PFSK-1 (cell line): ENCODE measurements at regions not wholly inside any gene's neighbourhood (a gene's known extent, or its start where the extent isn't known, plus 50 kb on each side); places are given as distances from the start of the nearest gene placed in this dataset.

ENCODE experiments used
- FOXP2 ChIP-seq: optimal IDR thresholded peaks from 2 replicates; pipeline ENCODE3; 2011; ENCODE audit warnings: borderline replicate concordance, control low read depth, inconsistent platforms; ENCODE audit not compliant: insufficient read depth; ENCODE audit errors: extremely low read length, extremely low read depth
- POLR2AphosphoS5 ChIP-seq: IDR thresholded peaks from 2 replicates; pipeline ENCODE4 v1.6.1; 2012; ENCODE audit warnings: low read depth, mild to moderate bottlenecking, control low read depth, low read length, moderate library complexity
- SIN3A ChIP-seq: IDR thresholded peaks from 2 replicates; pipeline ENCODE4 v1.6.1; 2012; ENCODE audit warnings: mild to moderate bottlenecking, low read length, moderate library complexity, borderline replicate concordance; ENCODE audit not compliant: insufficient read depth
- TAF1 ChIP-seq: IDR thresholded peaks from 2 replicates; pipeline ENCODE4 v1.6.1; 2012; ENCODE audit warnings: low read length, control low read depth, borderline replicate concordance; ENCODE audit not compliant: insufficient read depth
- TF ChIP-seq, protein P1 (sequence below), 2 experiments: IDR thresholded peaks; 2 replicates each; pipeline versions ENCODE4 v1.6.1 to v1.8.0; 2011 to 2012; ENCODE audit warnings: low read depth in 2 of 2, low read length in 2 of 2, control low read depth in 1 of 2, inconsistent platforms in 1 of 2, mild to moderate bottlenecking in 1 of 2, moderate library complexity in 1 of 2; ENCODE audit not compliant: insufficient read depth in 1 of 2

DNA sequence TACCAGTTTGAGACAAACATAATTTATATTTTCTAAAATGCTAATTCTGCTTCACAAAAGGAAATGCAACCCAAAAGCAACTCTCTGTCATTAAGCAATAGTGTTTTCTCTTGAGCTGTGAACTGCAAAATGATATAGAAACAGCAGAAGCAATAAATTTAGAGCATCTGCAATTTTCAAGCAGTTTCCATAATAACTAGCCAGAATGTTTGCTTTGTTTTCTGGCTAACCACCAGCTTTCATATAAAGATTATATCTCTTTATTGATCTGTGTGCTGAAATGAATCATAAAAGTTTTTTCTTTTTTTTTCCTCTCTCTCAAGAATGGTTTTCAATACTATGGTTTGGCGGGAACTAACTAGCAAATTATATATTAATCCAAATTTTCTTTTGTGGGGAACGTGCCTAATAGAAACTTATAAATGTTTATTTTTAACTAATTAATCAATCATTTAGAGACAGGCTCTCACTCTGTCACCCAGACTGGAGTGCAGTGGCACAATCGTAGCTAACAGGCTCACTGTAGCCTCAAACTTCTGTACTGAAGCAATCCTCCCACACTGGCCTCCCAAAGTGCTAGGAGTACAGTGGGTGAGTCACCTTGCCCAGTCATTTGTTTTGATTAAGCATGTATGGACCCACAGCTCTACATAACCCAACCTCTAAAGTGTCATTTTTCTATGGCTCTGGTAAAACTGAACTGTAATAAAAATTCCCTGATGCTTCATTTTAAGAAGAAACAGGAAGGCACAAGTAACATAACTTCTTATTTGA lies 830.1 kb upstream of the MGAT4C start:
- no peak for TF ChIP-seq POLR2AphosphoS5
- no peak for TF ChIP-seq SIN3A
- no peak for TF ChIP-seq TAF1
- TF ChIP-seq, protein P1, sequence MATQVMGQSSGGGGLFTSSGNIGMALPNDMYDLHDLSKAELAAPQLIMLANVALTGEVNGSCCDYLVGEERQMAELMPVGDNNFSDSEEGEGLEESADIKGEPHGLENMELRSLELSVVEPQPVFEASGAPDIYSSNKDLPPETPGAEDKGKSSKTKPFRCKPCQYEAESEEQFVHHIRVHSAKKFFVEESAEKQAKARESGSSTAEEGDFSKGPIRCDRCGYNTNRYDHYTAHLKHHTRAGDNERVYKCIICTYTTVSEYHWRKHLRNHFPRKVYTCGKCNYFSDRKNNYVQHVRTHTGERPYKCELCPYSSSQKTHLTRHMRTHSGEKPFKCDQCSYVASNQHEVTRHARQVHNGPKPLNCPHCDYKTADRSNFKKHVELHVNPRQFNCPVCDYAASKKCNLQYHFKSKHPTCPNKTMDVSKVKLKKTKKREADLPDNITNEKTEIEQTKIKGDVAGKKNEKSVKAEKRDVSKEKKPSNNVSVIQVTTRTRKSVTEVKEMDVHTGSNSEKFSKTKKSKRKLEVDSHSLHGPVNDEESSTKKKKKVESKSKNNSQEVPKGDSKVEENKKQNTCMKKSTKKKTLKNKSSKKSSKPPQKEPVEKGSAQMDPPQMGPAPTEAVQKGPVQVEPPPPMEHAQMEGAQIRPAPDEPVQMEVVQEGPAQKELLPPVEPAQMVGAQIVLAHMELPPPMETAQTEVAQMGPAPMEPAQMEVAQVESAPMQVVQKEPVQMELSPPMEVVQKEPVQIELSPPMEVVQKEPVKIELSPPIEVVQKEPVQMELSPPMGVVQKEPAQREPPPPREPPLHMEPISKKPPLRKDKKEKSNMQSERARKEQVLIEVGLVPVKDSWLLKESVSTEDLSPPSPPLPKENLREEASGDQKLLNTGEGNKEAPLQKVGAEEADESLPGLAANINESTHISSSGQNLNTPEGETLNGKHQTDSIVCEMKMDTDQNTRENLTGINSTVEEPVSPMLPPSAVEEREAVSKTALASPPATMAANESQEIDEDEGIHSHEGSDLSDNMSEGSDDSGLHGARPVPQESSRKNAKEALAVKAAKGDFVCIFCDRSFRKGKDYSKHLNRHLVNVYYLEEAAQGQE (IDR thresholded peaks at IDR 0.05; ENCODE audit: insufficient read depth in 1 of 2, low read depth in 2 of 2, low read length in 2 of 2), result no peak
- no peak for TF ChIP-seq FOXP2

DNA sequence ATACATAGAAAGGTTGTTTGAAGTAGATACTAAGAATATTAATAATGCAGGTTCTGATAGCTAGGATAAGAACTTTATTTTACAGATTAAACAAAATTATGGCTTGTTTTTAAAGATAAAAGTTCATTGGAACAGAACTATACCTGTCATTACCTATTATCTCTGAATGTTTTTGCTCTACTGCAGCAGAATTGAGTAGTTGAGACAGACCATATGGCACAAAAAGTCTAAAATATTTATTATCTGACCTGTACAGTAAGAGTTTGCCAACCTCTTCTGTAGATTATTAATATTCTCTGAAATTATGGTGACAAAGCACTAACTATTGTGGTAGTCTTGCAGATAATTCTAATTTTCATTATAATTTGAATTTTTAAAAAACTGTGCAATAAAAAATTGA lies 829.1 kb upstream of the MGAT4C start:
- TF ChIP-seq SIN3A (no peak), POLR2AphosphoS5 (no peak), FOXP2 (no peak), TAF1 (no peak)
- TF ChIP-seq, protein P1 (IDR thresholded peaks at IDR 0.05; ENCODE audit: insufficient read depth in 1 of 2, low read depth in 2 of 2, low read length in 2 of 2), result no peak

DNA sequence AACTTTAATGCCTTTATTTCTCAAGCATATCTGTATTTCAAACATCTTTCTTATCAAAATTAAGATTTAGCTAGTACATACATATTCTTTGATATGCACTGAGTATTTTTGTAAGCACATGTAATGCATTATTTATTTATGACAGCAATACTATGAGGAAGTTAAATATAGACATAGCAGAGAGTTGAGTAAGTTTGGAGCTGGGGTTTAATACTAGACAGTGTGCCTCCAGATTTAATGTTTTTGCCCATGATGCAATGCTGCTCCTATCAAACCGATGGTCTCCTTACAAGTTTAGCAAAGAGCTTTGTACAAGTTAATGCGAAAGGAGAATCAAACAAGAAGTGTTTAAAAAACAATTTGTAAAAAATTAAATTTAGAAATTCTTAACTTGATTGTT lies 826.6 kb upstream of the MGAT4C start:
- TF ChIP-seq FOXP2 (no peak), POLR2AphosphoS5 (no peak), TAF1 (no peak), SIN3A (no peak)
- TF ChIP-seq, protein P1 (IDR thresholded peaks at IDR 0.05; ENCODE audit: insufficient read depth in 1 of 2, low read depth in 2 of 2, low read length in 2 of 2), result no peak

DNA sequence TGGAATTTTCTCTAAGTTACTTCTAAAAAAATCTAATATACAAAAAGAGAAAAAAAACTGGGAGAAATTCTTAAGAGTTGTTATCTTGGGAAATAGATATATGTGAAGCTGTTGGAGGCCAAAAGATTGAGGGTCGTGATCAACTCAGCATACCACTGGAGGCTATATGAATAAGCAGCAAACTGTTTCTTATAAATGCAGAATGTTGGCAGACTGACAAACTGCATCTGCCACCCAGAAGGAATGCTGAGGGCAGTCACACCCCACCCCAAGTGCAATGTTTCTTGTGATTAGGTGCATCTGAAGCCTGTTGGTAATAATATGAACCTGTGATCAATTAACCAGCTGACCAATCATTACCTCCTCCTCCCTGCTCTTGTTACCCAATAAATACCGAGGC lies 818.6 kb upstream of the MGAT4C start:
- TF ChIP-seq TAF1, result no peak
- no peak for TF ChIP-seq POLR2AphosphoS5
- TF ChIP-seq, protein P1 (IDR thresholded peaks at IDR 0.05; ENCODE audit: insufficient read depth in 1 of 2, low read depth in 2 of 2, low read length in 2 of 2), result no peak
- TF ChIP-seq SIN3A, result no peak
- TF ChIP-seq FOXP2, result no peak

DNA sequence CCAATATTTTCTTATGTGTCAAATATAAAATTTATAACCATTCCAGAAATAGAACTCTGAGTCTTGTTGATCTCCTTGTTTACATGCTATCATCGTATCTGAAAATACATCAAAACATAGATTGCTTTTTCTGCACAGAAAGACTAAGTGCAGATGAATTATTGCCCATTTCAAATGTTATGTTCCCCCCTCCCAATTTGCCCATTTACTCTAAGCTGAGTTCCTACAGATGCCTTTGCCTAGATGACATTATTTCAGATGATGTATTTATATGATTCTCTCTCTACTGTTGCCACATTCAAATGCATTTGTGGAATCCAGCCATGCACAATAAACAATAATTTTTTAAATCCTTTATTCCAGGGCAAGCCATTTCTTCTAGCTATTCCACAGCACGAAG lies 810.1 kb upstream of the MGAT4C start:
- TF ChIP-seq, protein P1 (IDR thresholded peaks at IDR 0.05; ENCODE audit: insufficient read depth in 1 of 2, low read depth in 2 of 2, low read length in 2 of 2), result no peak
- TF ChIP-seq FOXP2 (no peak), SIN3A (no peak), POLR2AphosphoS5 (no peak), TAF1 (no peak)
